NB4 (cell line): ENCODE measurements at regions not wholly inside any gene's neighbourhood (a gene's known extent, or its start where the extent isn't known, plus 50 kb on each side); places are given as distances from the start of the nearest gene placed in this dataset.

Source experiments
- CTCF ChIP-seq: IDR thresholded peaks from one replicate; pipeline ENCODE4 v1.5.1; 2012; ENCODE audit warnings: low read depth, low read length
- POLR2A ChIP-seq: IDR thresholded peaks from 2 replicates; pipeline ENCODE4 v1.6.1; 2011; ENCODE audit warnings: mild to moderate bottlenecking; ENCODE audit not compliant: insufficient read length; ENCODE audit errors: extremely low read depth

- TF ChIP-seq POLR2A (no peak), CTCF (no peak)
These were observed 628.3 kb upstream of the EPHA5 start for GRCh38 chr4:66298569-66298968.
